DMS114 treated with DMSO at 0.1 percent for 48 hours (cell line): ENCODE measurements at regions not wholly inside any gene's neighbourhood (a gene's known extent, or its start where the extent isn't known, plus 50 kb on each side); places are given as distances from the start of the nearest gene placed in this dataset.
A peak's percentile ranks its signal among the peaks of the same experiment; 100 is the strongest.

Experiments used
- DNase-seq: peaks from one replicate; lab custom pipeline; 2025; ENCODE audit not compliant: unreplicated experiment; lab: John Stamatoyannopoulos, UW

DNA sequence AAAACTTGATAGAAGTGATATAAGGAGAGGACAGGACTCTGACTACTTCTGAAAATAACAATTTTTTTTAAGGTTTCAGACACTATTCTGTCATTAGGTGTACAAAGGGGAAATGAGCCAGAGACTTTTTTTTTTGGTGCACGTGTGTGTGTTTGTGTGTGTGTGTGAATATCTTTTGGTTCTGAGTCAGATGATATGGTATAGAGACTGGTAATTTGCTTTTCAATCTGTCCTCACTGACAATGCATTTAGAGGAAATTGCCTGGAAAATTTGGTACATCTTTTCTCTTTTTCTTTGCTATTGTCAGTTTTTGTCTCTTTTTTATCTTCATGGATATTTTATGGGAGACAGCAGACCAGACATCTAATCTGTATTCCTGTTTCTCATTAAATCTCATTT is 59.3 kb downstream of the DDIT4L start:
- no peak for DNase-seq

DNA sequence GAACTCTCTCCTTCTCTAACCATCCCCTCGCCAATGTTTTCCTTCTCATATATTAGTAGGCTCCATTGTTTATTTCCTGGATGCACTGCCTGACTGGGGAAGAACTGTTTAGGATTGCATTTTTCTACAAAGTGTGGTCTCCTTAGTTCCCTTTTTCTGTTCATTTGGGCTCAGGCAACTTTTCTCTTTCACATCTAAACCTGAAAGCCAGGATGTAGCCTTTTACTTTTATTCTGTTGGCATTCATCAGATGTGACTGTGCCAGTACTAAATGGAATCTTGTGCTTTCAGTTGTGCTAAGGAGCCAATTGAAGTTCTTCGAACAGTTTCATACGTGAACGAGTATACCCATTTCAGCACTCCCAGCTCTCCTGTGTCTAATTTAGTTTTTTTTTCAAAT is 59.8 kb downstream of the DDIT4L start:
- DNase-seq, result no peak

DNA sequence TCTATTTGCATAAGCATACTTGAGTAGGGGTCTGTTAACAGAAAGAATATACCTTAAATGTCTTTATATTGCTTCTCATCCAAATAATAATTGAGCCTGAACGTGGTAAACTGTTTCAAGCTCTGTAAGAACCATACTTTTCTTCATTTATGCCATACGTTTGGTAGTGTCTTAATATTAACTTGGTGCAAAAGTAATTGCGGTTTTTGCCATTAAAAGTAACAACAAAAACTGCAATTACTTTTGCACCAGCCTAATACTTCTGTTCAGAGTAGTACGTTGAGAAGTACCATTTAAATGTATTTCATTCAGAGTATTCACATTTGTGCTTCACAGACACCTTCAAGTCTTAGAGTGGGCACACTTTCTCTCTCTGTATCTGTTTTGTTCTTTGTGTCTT is 60.5 kb downstream of the DDIT4L start:
- DNase-seq, result no peak

DNA sequence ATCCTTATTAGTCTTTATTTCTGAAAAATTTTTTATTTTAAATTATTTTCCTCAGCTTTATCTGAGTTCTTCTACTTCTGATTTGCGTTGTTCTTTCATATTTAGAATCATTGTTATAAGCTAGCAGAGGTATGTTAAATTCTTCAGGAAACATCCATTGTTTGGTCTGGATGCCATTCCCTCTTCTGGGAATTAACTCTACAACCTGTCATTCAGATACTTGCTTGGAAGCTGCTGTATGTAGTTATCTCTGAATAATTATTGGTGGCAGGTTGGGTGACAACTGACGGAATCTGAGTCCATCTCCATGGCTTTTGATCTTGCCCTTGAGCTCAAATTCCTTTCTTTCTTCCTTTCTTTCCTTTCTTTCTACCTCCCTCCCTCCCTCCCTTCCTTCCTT is 61.9 kb downstream of the DDIT4L start:
- no peak for DNase-seq

DNA sequence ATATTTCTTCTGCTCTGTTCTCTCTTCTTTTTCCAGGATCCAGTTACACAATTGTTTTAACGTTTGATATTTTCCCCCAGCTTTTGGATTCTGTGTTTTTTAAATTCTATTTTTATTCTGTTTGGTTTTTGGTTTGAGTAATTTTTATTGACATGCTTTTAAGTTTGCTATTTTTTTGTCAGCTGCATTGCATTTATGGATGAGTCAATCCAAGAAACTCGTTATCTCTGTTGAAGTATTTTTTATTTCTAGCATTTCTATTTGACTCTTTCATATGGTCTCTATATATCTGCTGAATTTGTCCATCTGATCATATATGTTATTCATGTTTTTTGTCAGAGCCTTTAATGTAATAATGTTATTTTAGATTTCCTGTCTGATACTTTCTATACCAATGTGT is 65.6 kb downstream of the DDIT4L start:
- no peak for DNase-seq

DNA sequence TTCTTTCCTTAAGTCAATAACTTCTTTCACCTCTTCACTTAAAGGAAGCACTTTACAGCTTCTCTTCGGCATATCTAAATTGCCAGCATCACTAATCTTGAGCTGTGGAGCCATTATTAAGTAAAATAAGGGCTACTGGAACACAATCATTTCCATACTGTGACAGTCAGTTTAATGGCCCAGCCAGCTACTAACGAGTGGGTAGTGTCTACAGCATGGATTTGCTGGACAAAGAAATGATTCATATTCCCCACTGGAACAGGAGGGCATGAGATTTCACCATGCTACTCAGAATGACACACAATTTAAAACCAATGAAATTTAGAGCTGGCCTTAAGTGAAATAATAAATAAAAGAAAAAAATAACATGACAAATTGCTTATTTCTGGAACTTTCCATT is 72.1 kb downstream of the DDIT4L start:
- no peak for DNase-seq

DNA sequence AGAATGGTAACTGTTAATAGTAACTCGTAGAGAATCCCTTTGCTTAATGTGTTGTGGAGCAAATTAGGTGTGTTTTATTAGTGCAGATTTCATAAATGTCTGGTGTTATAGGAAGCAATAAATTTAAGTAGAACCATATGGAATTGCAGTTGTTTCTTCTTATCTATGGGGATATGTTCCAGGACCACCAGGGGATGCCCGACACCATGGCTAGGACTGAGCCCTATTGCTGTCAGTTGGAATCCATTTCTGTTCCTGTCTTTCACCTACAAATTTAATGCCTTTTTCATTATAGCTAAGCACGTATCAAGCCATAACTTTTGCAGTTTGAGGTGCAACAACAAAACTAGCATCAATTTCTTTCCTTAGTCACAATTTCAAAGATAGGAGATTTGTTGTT is 72.5 kb downstream of the DDIT4L start:
- no peak for DNase-seq

DNA sequence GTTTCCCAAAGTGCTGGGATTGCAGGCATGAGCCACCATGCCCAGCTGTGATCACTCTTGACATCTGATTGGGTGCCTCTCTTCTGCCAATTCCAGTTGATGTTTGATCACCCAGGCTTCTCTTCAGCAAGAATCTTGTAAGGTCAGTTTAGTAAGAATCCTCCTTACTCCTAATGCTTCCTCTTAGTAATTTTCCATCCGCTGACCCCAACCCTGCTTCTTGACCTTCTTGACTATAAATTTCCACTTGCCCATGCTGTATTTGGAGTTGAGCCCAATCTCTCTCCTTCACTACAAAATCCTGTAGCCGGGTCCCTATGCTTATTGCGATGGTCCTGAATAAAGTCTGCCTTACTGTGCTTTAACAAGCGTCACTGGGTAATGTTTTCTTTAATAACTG is 75.4 kb downstream of the DDIT4L start:
- DNase-seq, result no peak

DNA sequence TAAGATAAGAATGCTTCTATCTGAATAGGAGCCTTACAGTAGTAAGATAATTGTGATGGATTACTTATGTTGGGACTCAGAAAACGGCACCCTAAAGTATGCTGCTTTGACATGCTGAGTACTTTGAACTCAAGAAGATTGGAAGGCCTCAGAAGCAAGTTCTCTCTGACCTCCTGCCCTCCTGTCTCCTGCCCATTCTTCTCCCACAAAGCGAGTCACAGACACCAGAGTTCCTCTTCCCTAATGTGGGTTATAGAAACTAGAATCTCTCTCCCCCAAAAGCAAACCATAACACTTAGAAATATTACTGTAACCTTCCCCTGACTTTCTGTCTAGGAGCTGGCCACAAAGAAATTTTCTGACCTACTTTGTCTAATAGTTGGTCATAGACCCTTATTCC is 76.5 kb downstream of the DDIT4L start:
- DNase-seq, result no peak

DNA sequence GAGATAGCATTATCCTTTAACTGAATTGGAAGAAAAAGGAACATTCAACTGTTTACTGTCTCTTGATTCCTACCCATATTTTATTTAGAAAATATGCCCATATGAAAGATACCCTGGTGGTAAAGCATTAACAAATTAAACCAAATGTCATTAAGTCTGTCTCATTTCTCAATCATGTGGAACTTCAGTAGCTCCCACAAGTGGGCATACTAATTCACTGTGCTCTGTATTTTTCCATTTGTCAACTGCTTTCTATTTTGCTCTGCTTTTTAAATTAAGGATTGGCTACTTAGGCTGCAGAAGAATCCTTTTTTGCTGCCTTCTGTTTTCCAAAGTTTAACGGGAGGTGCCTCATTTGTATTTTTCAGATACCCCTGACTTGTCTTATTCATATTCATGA is 77.2 kb downstream of the DDIT4L start:
- no peak for DNase-seq

DNA sequence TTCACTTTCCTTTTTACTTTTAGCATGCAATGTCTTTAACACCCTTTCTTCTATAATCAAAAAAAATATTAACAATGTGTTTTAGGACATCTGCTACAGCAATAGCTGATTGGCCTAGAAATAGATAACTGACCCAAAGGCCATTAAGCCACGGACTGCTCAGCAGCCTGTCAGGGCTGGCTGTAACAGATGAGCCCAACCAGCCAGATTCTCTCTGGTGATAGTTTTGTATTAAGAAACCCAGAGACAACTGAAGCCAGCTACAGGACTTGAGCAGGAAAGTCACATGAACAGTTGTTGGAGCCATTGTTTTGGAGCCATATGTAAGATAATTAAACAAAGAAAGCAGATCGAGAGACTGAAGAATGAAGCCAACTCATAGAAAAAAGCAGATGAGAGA is 80.3 kb downstream of the DDIT4L start:
- no peak for DNase-seq

DNA sequence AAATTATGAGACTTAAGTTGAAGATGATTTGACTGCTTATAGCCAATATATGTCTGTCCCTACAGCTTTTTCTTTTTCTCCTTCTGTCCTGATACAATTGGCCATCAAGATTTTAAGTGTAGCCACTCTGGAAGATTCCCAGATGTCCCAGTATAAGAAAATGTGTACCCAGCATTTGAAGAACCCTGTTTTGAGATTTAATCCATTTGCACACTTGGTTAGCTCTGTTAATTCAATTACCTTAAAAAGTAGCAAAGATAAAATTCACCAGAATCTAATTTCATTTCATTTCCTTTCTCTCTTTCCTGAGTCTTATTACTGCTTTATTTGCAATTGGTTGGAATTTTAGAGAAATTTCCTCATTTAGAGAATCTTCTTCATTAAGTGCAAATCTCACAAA is 81.4 kb downstream of the DDIT4L start:
- no peak for DNase-seq

DNA sequence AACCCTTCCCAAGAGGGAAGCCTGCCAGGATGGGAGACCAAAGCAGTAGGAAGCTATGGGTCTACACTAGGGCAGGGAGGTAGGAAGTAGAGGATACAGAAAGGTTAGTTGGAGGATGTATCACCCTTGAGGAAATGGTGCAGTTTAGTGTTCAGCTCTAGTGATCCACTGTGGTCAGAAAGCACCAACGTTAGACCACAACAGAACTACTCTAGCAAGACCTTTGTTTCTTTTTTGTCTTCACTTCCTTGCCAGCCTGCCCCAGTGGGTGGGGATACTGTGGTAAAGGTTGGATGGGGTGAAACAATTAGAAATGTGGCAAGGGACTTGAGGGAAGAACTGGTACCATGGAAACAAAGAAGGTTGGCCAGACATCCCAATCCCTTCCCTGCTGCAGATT is 83.3 kb downstream of the DDIT4L start:
- no peak for DNase-seq

DNA sequence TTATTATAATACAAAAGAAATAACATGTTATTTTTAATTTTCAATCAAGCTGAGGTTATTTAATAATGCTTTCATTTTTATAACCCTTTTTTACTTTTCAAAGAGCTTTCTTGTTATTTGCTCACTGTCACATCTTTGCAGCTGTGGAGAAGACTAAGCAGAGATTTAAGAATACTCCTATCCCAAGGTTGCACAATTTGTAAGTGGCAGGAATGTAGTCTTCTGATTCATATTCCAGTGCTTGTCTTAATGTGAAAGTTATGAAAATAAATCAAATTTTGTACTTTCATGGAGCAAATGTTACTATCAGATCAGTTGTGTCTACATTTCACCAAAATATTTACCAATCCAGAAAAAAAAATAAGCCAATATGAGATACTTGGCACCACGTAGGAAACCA is 86.6 kb downstream of the DDIT4L start:
- no peak for DNase-seq

DNA sequence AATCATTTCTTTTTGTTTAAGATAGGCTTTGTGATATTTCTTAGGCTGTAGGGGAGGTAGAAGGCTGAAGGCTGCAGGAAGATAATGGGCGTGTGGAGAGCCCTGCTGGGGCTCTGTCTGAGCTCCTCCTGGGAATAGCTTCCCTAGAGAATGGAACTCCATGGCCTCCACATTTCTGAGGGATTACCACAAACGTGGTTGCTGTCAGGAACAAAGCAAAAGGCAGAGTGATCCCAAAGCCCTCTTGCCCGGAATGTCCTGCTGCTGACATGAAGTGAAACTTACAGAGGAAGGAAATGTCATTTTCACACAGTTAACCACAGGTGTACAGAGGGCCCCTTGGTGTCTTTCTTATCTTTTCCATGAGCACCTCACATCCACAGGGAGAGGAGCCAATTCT is 89.3 kb downstream of the DDIT4L start:
- DNase-seq, result no peak

DNA sequence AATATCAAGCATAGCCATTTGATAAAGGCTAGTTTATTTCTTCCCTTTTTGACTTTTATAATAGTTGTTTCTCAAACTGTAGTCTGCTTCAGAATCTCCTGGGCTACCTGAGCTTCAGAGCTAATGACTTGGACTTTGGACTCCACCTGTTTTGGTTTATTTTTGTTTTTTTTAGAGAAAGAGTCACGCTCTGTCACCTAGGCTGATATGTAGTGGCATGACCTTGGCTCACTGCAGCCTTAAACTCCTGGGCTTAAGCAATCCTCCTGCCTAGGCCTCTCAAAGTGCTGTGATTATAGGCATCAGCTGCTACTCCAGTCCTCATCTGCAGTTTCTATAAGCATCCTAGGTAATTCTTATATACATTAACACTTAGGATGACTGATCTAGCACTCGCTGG is 90.5 kb downstream of the DDIT4L start:
- no peak for DNase-seq

DNA sequence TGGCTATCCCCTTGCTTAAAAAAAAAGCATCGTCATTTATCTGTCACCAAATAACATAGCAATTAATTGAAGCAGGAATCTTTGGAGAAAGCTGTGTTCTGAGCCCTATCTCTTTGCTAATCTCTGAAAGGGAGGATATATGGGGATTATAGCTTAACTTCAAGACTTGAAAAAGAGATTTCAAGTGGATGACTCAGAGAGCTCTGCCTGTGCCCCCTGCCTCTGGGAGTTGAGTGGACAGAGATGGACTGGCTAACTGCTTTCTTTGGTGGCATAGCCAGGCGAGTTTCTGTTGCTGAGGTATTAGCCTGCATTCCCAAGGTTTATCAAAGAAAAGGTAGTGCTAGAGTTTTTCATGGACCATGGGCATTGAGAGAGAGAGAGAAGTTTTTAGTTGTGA is 91.6 kb downstream of the DDIT4L start:
- DNase-seq, result no peak

DNA sequence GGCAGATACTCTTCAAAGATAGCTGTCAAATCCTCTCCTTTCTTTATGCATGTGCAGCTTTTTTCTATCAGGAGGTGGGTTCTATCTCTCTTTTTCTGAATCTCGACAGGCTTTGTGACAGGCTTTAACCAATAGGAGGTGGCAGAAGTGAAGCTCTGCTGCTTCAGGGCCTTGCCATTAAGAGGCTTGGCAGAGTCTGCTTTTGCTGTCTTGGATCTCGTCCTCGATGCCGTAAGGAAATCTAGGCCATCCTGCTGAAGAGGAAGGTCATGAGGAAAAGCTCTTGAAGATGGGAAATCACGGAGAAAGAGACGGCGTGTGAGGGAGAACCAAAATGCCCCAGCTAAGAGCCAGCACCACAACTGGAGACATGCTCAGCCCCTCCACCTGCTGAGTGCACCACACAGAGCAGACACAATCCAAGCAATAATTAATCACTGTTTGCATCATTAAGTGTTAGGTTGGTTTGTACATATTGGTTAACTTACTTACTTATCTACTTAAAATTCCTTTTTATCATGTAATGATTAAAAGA is 92.2 kb downstream of the DDIT4L start:
- DNase-seq, result no peak

DNA sequence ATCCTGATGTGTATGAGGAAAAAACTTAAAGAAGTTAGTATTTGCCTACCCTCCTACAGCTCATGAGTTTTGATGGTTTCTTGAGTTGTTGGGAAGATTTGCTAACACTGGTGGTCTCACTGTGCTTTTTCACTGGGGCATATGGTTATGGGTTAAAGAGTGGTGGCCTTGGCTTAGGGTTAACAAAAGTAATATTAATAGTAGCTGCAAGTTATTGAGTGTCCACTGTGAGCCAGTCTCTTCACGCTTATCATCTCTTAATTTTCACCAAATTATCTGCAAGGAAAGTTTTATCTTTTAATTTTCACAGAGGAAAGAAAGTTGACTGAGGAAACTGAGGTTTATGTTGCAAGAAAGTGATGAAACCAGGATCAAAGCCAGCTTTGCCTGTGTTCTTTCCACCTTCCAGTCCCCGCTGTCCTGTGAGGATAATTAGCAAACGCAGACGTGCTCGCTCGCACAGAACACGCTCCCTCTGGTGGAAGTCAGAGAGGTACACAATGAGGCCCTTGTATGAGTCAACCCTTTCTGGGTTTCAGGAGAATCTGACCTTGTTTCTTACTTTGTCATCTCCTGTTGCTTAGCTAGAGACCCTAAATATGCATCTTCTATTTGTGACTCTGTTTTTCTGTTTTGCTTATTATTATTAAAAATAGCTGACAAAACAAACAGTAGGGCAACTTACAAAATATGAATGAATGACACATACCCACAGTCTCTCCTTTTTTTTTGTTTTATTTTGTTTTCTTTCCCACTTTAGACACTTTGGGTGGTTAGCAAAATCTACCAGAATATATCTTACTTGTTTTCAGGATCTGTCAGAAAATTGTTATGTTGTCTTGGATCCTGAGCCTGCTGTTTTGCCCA is 94.3 kb downstream of the DDIT4L start:
- peak; percentile 27 for DNase-seq

DNA sequence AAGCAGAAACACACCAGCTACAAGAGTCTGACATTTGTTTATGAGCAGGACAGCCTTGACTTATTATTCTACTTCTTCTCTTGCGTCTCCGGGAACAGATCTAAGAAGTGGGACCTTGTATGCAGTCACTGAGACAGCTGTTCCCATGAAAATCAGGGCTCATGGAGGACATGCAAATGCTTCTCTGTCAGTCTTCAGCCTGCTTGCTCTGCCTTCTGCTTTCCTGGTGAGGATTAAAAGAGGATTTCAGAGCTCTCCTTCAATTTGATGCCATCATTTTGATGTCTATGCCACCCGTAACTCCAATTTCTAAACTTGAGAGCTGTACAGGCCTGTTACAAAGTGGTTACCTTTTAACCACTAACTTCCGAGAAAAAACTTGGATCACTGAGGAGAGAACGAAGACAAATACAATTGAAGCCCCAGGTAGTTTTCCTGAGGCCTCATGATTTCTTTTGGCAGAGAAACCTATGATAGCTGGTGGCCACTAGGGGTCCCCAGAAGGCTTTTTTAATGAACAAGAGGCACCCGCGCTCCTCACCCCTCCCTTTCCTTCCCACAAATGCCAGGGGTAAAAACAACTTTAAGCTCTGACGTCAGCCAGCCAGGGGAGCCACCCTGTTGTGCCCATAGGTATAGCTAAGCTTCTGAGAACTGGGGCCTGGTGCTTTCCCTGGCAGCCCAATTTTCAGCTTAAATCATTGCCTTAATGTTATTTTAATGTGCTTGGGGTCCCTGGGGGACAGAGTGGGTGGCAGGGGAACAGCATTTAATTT is 97.0 kb downstream of the DDIT4L start:
- DNase-seq, result peak; percentile 48

DNA sequence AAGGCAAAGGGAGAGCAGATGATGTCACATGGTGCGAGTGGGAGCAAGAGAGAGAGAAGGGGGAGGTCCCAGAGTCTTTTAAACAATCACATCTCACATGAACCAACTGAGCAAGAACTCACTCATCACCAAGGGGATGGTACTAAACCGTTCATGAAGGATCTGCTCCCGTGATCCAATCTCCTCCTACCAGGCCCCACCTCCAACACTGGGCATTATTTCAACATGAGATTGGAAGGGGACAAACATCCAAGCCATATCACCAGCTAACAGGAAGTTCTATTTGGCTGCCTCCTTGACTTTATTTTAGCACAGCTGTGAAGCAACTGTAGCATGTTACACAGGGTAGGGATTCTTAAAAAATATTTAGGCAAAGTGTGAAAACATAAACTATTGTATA is 102.5 kb downstream of the DDIT4L start:
- no peak for DNase-seq

DNA sequence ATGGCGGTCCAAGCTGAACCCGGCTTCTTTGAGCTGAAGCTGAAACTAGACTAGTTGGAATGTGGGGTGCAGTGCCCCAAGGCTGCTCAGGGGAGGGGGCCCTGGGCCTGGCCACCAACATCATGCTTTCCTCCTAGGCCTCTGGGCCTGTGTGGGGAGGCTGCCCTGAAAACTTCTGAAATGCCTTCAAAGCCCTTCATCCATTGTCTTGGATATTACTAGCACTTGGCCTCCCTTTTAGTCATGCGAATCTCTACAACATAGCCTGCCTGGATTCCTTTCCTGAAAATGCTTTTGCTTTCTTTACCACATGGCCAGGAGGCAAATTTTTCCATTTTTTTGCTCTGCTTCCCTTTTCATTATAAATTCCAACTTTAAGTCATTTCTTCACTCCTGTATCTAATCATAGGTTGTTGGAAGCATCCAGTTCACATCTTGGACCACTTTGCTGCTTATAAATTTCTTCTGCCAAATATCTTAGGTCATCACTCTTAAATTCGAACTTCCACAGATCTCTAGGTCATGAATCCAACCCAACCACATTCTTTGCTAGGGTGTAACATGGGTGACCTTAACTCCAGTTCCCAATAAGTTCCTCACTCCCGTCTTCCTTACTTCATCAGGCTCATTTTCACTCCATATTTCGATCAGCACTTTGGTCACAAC is 103.4 kb downstream of the DDIT4L start:
- DNase-seq, result no peak
